ENCODE measurements at regions not wholly inside any gene's neighbourhood (a gene's known extent, or its start where the extent isn't known, plus 50 kb on each side); places are given as distances from the start of the nearest gene placed in this dataset.

GRCh38 chr6:146878168-146878951 lies 279.6 kb downstream of the ADGB start:
- no peak overlapping the region for H2AFZ ChIP-seq (ENCODE audit: insufficient read depth, low read depth, low read length, poor library complexity, severe bottlenecking)
- ChIA-PET CTCF (no interaction called here), POLR2A (no interaction called here)
- intact Hi-C loops (cut with micrococcal nuclease): no loop called here
- H3K4me1 ChIP-seq (ENCODE audit: control insufficient read depth in 2 of 2, insufficient read depth in 2 of 2, low read length in 2 of 2): peaks cover 8 to 9% of the 10 kb centered on the region in 2 donors
- H3K36me3 ChIP-seq (replicated peaks in 1 of 2; ENCODE audit: control extremely low read depth in 1 of 2, control insufficient read depth in 1 of 2, extremely low read depth in 1 of 2, insufficient read depth in 2 of 2, low read length in 1 of 2): no peaks in the 10 kb centered on the region
- Mint-ChIP-seq H3K4me1 (peaks cover 18% of the 10 kb centered on the region), H3K27ac (no peak overlapping the region), H3K9me3 (ENCODE audit: insufficient read depth) (no peaks in the 10 kb centered on the region), H3K27me3 (peaks cover 4% of the 10 kb centered on the region), H3K4me3 (no peak overlapping the region)
- no CpG with 5 or more reads among the region's 1 CpG for WGBS (ENCODE audit: insufficient coverage)
- H3K9me3 ChIP-seq (ENCODE audit: control extremely low read depth in 1 of 3, control insufficient read depth in 2 of 3, insufficient read depth in 1 of 3, low read length in 2 of 3): no peaks in the 10 kb centered on the region
- DNase-seq (no peak), ATAC-seq (ENCODE audit: low read depth) (no peak)
- no peaks in the 10 kb centered on the region for H3K79me2 ChIP-seq (ENCODE audit: control insufficient read depth, insufficient read depth, low read length)
- no peak overlapping the region for H3K27ac ChIP-seq (ENCODE audit: low read length in 2 of 2)
- TF ChIP-seq EZH2 (IDR thresholded peaks at IDR 0.05; ENCODE audit: borderline replicate concordance, insufficient read depth, low read depth, low read length, poor library complexity, severe bottlenecking) (no peak), CTCF (IDR thresholded peaks at IDR 0.05) (no peak)
- no peaks in the 10 kb centered on the region for H4K20me1 ChIP-seq (ENCODE audit: control insufficient read depth, insufficient read depth, low read length, poor library complexity, severe bottlenecking)
- H3K4me2 ChIP-seq (replicated peaks; ENCODE audit: low read depth, low read length, poor library complexity, severe bottlenecking): no peak overlapping the region
- no peak overlapping the region for H3K4me3 ChIP-seq (ENCODE audit: control extremely low read depth in 1 of 5, extremely low read depth in 1 of 5, insufficient read depth in 1 of 5, low read depth in 2 of 5, low read length in 4 of 5)
- no peak overlapping the region for H3K9ac ChIP-seq (ENCODE audit: low read length)
- no peaks in the 10 kb centered on the region for H3K27me3 ChIP-seq (replicated peaks in 1 of 4; ENCODE audit: control extremely low read depth in 1 of 4, control insufficient read depth in 3 of 4, insufficient read depth in 4 of 4, low read length in 3 of 4)

- H3K4me2 ChIP-seq (replicated peaks; ENCODE audit: low read depth, low read length, poor library complexity, severe bottlenecking): no peak overlapping the region
- no peak overlapping the region for H3K4me3 ChIP-seq (ENCODE audit: control extremely low read depth in 1 of 5, extremely low read depth in 1 of 5, insufficient read depth in 1 of 5, low read depth in 2 of 5, low read length in 4 of 5)
- H3K36me3 ChIP-seq (replicated peaks in 1 of 2; ENCODE audit: control extremely low read depth in 1 of 2, control insufficient read depth in 1 of 2, extremely low read depth in 1 of 2, insufficient read depth in 2 of 2, low read length in 1 of 2): no peaks in the 10 kb centered on the region
- H2AFZ ChIP-seq (ENCODE audit: insufficient read depth, low read depth, low read length, poor library complexity, severe bottlenecking): no peak overlapping the region
- no peaks in the 10 kb centered on the region for H3K27me3 ChIP-seq (replicated peaks in 1 of 4; ENCODE audit: control extremely low read depth in 1 of 4, control insufficient read depth in 3 of 4, insufficient read depth in 4 of 4, low read length in 3 of 4)
- intact Hi-C loops (cut with micrococcal nuclease): no loop called here
- POLR2A ChIA-PET: no interaction called here
- no CpG with 5 or more reads among the region's 2 CpGs for WGBS (ENCODE audit: insufficient coverage)
- H3K9me3 ChIP-seq (ENCODE audit: control extremely low read depth in 1 of 3, control insufficient read depth in 2 of 3, insufficient read depth in 1 of 3, low read length in 2 of 3): no peaks in the 10 kb centered on the region
- TF ChIP-seq EZH2 (IDR thresholded peaks at IDR 0.05; ENCODE audit: borderline replicate concordance, insufficient read depth, low read depth, low read length, poor library complexity, severe bottlenecking) (no peak), CTCF (IDR thresholded peaks at IDR 0.05) (no peak)
- DNase-seq (no peak), ATAC-seq (ENCODE audit: low read depth) (no peak)
- H4K20me1 ChIP-seq (ENCODE audit: control insufficient read depth, insufficient read depth, low read length, poor library complexity, severe bottlenecking): no peaks in the 10 kb centered on the region
- peaks cover 8 to 9% of the 10 kb centered on the region in 2 donors for H3K4me1 ChIP-seq (ENCODE audit: control insufficient read depth in 2 of 2, insufficient read depth in 2 of 2, low read length in 2 of 2)
- no peak overlapping the region for H3K27ac Mint-ChIP-seq
- H3K4me1 Mint-ChIP-seq: peaks cover 18% of the 10 kb centered on the region
- H3K4me3 Mint-ChIP-seq: no peak overlapping the region
- CTCF ChIA-PET: no interaction called here
- no peaks in the 10 kb centered on the region for H3K9me3 Mint-ChIP-seq (ENCODE audit: insufficient read depth)
- H3K27me3 Mint-ChIP-seq: peaks cover 4% of the 10 kb centered on the region
- H3K79me2 ChIP-seq (ENCODE audit: control insufficient read depth, insufficient read depth, low read length): no peaks in the 10 kb centered on the region
- no peak overlapping the region for H3K9ac ChIP-seq (ENCODE audit: low read length)
- H3K27ac ChIP-seq (ENCODE audit: low read length in 2 of 2): no peak overlapping the region
Observed at GRCh38 chr6:146878952-146879340, 280.2 kb downstream of the ADGB start.

Measured in B cell (primary cell).